NCI-H2081 (cell line): ENCODE measurements at regions not wholly inside any gene's neighbourhood (a gene's known extent, or its start where the extent isn't known, plus 50 kb on each side); places are given as distances from the start of the nearest gene placed in this dataset.
"Not testable (repeated sequence)": the region's sequence is repeated elsewhere in the genome, so short reads cannot be mapped to it uniquely, and the experiment has no call there.

ENCODE experiments used
- DNase-seq, 2 experiments: peaks; one replicate each; lab custom pipeline; 2025; lab: John Stamatoyannopoulos, UW

- DNase-seq: no peak
Observed at GRCh38 chr2:82237994-82238662, 1933.6 kb upstream of the LRRTM1 start.

- no peak for DNase-seq
Observed at GRCh38 chr2:82234283-82234874, 1929.8 kb upstream of the LRRTM1 start.

- DNase-seq: no peak
Observed at GRCh38 chr2:82233806-82234205, 1929.3 kb upstream of the LRRTM1 start.

DNA sequence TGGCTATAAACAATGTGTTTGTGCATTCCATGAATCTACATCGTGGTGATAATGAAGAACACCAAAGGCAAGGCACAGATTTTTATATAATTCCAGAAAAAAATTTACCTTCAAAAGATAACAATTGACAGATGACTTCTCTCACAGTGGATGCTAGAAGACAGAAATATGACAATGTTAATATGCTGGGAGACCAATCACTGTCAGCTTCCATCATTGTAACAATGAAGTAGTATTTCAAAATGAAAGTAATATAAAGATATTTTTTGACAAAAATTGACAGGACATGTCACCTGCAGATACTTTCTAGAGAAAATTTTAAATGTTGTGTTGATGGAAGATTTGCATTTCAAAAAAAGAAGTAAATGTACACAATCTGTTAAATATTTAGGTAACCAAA, 1925.9 kb upstream of the LRRTM1 start:
- no peak for DNase-seq

DNA sequence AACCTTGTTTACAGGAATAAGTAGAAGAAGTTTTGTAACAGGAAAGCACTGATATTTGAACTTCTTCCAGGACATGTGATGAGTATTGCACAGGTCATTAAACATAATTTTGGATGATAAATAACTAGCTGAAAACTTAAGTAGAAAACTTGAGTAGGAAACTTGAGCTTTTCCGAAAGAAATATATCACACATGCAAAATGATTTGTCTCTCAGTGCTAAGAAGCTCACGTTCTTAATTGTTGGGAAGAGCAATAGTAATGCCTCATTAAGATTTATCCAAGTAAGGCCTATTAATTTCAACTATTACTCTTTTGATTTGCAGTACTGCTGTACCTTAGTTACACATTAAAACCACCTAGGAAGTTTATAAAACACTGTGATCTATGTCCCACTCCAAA, 1921.9 kb upstream of the LRRTM1 start:
- DNase-seq: no peak

DNA sequence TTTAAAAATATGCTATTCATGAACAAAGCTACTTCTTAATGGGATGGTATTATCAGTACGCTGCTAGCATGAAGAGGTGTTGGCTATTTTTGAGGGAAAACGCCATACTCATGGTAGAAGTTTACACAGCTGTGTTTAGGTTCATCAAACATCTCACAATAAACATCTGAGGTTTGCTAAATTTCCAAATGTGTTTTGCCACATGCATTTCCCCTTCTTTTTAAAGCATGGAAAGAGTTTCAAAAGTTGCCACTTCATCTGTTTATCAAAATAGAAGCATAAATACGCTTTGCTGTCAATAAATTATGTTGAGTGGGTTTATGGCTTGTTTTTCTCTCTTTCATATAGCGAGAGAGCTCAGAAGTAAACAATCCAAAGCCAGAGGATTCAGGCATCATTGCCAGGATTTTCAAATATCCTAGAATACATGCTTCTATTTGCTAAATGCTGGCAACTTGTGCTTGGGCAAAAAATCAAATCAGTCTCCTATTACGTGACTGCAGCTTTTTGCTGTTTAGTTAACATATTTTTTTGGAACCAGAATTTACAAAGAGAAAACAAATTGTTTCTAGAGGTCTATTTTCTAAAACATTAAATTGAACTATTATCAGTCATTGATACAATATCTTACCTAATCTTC, 1919.9 kb upstream of the LRRTM1 start:
- DNase-seq: peak in 1 of 2 experiments; percentile 58

- DNase-seq: no peak
Observed at GRCh38 chr2:82215212-82215611, 1910.7 kb upstream of the LRRTM1 start.

DNA sequence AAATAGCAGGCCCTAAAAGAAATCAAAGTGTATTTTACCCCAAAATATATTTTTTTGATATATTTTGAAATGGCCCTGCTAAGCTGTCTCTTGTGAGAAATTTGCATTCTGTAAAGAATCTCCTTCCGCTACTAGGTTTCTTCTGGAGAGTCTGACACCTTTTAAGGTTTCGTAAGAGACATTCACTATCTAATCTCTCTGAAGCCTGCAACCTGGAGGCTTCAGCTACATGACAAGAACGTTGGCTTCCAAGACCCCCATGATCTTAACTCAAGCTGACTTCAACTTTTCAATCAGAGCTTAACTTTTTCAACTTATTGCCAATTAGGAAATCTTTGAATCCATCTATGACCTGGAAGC, 1894.9 kb upstream of the LRRTM1 start:
- no peak for DNase-seq

DNA sequence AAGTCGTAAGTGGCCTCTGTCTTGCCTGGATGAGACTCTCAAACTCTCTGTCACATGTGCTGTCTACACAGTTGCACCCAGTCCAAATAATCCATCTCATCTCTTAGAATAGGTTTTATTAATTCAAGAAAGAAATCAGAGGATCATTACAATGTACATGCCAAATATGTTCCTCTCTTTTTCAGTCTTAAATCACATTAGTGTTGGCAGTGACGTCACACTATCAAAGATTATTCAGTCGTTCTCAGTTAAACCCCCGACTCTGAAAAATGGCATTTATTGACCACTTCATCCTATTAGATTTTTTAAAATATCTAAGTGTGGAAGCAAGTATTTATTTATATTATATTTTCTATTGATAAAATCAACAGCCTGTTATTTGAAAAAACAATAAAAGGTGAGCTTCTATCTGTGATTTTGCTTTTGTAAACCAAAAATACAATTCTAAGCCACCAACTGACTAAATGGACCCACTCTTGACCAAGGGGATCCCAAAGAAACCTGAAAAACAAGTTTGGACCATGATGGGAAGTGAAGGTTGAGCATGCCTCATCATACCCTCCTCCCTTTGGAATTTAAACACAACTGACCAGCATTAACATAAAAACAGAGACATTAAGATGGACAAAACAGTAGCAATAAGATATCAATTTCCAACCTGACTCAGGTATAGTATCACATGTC, 1894.4 kb upstream of the LRRTM1 start:
- DNase-seq: no peak

DNA sequence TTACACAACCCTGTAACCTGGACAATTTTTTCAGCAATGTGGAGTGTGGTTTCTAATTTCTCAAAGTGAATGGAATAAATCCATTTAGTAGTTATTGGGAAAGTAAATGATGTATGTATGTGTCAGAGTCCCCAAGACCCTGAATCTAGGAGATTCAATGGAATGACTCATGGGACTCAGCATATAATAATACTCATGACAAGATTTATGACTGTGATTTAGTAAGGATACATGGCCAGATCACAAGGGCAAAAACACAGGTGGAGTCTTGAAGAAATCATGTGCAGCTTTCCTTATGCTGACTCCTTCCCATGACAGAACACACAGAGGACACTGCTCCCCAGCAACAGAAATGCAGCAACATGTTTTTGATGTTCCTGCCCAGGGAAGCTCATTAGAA, 1877.7 kb upstream of the LRRTM1 start:
- DNase-seq: no peak

DNA sequence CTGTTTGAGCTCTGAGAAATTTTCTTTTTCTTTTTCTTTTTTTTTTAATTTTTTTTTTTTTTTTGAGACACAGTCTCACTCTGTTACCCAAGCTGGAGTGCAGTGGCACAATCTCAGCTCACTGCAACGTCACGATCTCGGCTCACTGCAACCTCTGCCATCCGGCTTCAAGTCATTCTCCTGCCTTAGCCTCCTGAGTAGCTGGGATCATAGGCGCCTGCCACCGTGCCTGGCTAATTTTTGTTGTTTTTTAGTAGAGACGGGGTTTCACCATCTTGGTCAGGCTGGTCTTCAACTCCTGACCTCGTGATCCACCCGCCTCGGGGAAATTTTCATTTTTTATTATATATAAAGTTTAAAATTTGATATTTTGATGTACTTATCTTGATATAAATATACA, 1870.7 kb upstream of the LRRTM1 start:
- DNase-seq: not testable (repeated sequence)

DNA sequence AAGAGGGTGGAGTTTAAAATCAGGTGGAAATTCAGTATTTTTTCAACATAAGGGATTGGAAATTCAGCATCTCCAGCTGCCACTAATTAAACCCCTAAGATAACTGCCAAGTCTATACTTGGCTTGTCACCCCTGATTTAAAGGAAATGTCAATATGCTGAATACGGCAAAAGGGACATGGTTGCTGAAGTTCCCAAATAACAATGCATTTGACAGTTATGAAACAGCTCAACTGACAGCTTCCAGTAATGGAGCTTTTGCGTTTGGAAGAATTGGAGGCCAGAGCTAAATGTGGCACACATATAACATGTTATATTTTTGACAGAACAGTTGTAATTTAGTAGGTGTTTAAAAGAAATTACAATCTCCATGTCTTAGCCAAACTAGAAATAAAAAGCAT, 1867.9 kb upstream of the LRRTM1 start:
- DNase-seq: no peak

DNA sequence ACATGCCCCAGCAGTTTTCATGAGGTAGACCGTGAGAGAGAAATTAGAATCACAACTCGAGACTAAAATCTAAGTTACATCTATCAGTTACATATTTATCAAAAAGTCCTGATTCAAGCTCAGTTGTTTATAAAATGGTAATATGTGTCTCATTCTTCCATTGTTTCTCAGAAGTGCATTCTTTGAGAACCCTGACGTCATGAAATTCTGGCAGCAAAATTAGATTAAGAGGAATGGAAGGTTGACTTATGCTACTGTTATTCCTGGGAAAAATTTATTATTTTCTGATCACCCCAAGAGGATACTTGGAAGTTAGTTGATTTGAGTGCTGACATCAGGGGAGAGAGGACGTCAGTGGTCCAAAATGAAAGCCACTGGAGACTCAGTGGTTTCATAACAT, 1864.8 kb upstream of the LRRTM1 start:
- DNase-seq: no peak

GRCh38 chr2:82165377-82165776, 1860.8 kb upstream of the LRRTM1 start:
- DNase-seq: no peak

DNA sequence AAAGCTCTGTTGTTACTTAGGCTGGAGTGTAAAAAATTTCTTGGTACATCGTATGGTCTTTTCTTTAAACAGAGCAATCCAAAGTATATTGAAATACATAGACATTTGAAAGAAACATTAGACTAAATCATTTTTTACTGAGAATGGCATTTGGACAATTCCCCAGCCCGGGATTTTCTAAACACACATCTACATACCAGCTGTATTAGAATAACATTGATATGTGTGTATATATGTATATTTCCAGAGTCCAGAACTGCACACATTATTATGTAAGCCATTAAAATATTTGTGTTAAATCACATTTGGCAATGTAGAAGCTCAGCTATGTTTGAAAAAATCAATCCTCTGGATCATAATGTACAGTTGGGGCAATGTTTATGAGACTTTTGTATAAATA, 1853.6 kb upstream of the LRRTM1 start:
- no peak for DNase-seq

- no peak for DNase-seq
Observed at GRCh38 chr2:82155469-82155868, 1850.9 kb upstream of the LRRTM1 start.

DNA sequence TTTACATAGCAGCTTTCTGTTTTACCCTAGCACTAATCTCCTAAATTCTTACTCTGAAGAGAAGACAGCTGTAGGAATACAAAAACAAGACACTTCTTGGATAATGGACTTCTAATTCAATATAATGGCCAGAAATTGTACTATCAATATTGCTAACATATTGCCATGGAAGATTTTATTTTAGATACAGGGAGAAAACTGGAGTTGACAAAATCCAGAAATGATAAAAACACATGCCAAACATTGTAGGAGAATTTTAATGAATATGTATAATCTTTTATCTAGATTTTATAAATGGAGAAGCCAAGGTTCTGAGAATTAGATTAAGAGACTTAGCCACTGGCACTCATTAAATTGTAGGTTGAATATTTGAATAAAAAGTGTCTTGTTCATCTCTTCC, 1838.8 kb upstream of the LRRTM1 start:
- no peak for DNase-seq

GRCh38 chr2:82139979-82140611, 1835.5 kb upstream of the LRRTM1 start:
- no peak for DNase-seq

GRCh38 chr2:82137441-82137840, 1832.9 kb upstream of the LRRTM1 start:
- no peak for DNase-seq

DNA sequence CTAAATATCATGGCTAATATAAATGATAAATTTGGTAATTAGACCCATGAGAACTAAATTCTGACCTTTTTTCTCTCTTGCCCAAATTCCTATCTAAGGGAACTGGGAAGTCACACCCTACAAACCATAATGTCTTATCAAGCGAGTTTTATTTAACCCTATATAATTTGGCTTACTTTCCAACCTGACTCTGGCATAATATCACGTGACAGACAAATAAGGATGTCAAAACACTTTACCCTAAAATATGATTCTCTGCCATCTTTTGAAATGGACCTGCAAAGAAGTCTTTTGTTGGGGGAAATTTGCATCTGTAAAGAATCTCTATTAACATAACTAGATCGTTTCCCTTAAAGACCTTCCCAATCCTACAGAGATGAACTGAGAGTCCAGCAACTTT, 1823.5 kb upstream of the LRRTM1 start:
- no peak for DNase-seq

DNA sequence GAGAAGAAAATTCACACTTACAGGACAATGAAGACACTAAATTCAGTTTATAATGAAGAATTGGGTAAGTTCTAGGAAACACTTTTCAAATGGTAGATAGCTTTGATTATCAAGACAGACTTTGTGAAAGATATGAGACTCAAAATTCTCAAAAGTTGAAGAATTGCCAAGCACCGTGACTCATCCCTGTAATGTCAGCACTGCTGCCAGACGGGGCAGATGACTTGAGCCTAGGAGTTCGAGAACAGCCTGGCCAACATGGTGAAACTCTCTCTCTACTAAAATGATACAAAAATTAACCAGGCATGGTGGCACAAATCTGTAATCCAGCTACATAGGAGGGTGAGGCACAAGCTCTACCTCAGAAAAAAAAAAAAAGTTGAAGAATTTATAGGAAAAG, 1820.1 kb upstream of the LRRTM1 start:
- DNase-seq: no peak

DNA sequence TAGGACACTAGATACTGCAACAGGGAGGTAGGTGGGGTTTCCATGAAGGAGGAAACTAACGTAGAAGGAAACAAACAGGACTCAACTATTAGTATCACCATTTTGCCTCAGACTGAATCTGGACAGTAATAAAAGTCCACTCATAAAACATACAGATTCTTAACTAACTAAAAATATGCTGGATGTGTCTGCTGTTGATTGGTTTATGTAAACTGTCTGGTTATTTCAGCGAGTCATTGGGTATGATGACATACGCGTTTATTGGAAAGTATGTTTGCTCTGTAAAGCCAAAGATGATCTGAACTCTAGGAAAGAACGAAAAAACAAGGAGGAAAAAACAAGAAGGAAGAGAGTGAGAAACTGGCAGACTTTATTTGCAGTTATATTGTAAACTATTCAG, 1816.1 kb upstream of the LRRTM1 start:
- no peak for DNase-seq

DNA sequence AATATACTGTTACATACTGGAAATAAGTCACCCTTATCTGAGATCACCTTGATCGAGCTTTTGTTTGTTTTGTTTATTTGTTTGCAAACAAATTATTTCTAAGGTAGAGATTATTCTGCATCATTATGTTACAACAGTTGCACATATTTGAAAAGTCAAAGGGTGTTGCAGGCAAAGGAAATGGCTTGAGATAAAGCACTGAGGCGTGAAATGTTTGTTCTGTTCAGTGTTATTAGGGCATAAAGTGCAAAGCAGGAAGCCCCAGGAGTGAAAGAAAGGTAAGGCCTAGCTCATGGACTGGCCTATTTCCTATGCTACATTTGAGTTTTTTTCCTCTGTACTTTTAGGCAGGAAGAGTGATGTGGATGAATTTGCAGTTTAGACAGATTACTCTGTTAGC, 1815.6 kb upstream of the LRRTM1 start:
- DNase-seq: peak; percentile 2 to 70
